SU-DHL-6 (cell line): ENCODE measurements at regions not wholly inside any gene's neighbourhood (a gene's known extent, or its start where the extent isn't known, plus 50 kb on each side); places are given as distances from the start of the nearest gene placed in this dataset.

ENCODE experiments used
- H2AFZ ChIP-seq: fragments of 200-600 bp; sonication (generic); 2 replicates; pipeline ENCODE4 v1.6.1; 2014; ENCODE audit warnings: low read depth, mild to moderate bottlenecking, moderate library complexity, mixed read lengths, antibody characterized with exemption, low read length; ENCODE audit not compliant: severe bottlenecking
- H3F3A ChIP-seq: fragments of 200-600 bp; shearing (Covaris generic); 2 replicates; pipeline ENCODE4 v1.6.0; 2016; ENCODE audit warnings: antibody characterized with exemption, mild to moderate bottlenecking; ENCODE audit not compliant: insufficient read depth
- H3K27ac ChIP-seq: fragments of 200-600 bp; sonication (generic); 2 replicates; pipeline ENCODE4 v1.5.1; 2016; ENCODE audit warnings: low read depth, mild to moderate bottlenecking, low read length, moderate library complexity, mixed read lengths
- H3K27me3 ChIP-seq: fragments of 200-600 bp; sonication (generic), shearing (Covaris generic); 2 replicates; pipeline ENCODE4 v1.6.0; 2014; ENCODE audit warnings: mild to moderate bottlenecking, low read length
- H3K36me3 ChIP-seq: fragments of 200-600 bp; sonication (generic); 2 replicates; pipeline ENCODE4 v1.6.1; 2014; ENCODE audit warnings: mild to moderate bottlenecking, low read length, mixed read lengths
- H3K4me2 ChIP-seq: fragments of 300-600, 200-600 bp; shearing (Covaris generic), sonication (generic); 2 replicates; pipeline ENCODE4 v1.6.0; 2014; ENCODE audit warnings: low read length, low read depth, mild to moderate bottlenecking; ENCODE audit not compliant: poor library complexity, severe bottlenecking
- H3K4me3 ChIP-seq: fragments of 200-600 bp; sonication (generic); 2 replicates; pipeline ENCODE4 v1.5.1; 2014; ENCODE audit warnings: antibody characterized with exemption, low read length, mild to moderate bottlenecking, mixed read lengths; ENCODE audit not compliant: insufficient read depth, poor library complexity, severe bottlenecking
- H3K79me2 ChIP-seq: fragments of 200-600 bp; sonication (generic); 2 replicates; pipeline ENCODE4 v1.6.1; 2014; ENCODE audit warnings: mild to moderate bottlenecking, low read length, moderate library complexity; ENCODE audit not compliant: insufficient read depth
- H3K9ac ChIP-seq: fragments of 200-600 bp; sonication (generic); 2 replicates; pipeline ENCODE4 v1.7.0; 2014; ENCODE audit warnings: mild to moderate bottlenecking, low read length
- H3K9me2 ChIP-seq: fragments of 200-600 bp; sonication (generic); replicated peaks from 2 replicates; pipeline ENCODE4 v1.6.1; 2014; ENCODE audit warnings: low read length; ENCODE audit not compliant: insufficient read depth
- H3K9me3 ChIP-seq: fragments of 200-600 bp; sonication (generic); 2 replicates; pipeline ENCODE4 v1.6.1; 2014; ENCODE audit warnings: low read length, mixed read lengths; ENCODE audit not compliant: insufficient read depth
- H4K20me1 ChIP-seq: fragments of 200-600 bp; sonication (generic); 2 replicates; pipeline ENCODE4 v1.6.1; 2014; ENCODE audit warnings: low read depth, mild to moderate bottlenecking, antibody characterized with exemption, low read length, moderate library complexity, mixed read lengths
- CTCF ChIP-seq: fragments of 200-600 bp; sonication (generic); IDR thresholded peaks from one replicate; pipeline ENCODE4 v1.5.1; 2017; ENCODE audit warnings: antibody characterized with exemption, mild to moderate bottlenecking, low read length, moderate library complexity; ENCODE audit not compliant: insufficient read depth, poor library complexity, severe bottlenecking
- EZH2phosphoT487 ChIP-seq: fragments of 200-600 bp; sonication (generic), shearing (Covaris generic); conservative IDR thresholded peaks from 2 replicates; pipeline ENCODE4 v1.6.1; 2018; ENCODE audit warnings: mild to moderate bottlenecking, antibody characterized with exemption, low read length, moderate library complexity, mixed read lengths

GRCh38 chr14:87866116-87866515 lies 126.9 kb downstream of the GALC start:
- no peak overlapping the region for H3K4me3 ChIP-seq
- no peaks in the 10 kb centered on the region for H3F3A ChIP-seq
- H3K27ac ChIP-seq = no peak overlapping the region
- no peaks in the 10 kb centered on the region for H3K9me3 ChIP-seq
- H3K4me2 ChIP-seq = no peak overlapping the region
- H4K20me1 ChIP-seq = no peaks in the 10 kb centered on the region
- no peaks in the 10 kb centered on the region for H3K79me2 ChIP-seq
- TF ChIP-seq EZH2phosphoT487 = no peak
- TF ChIP-seq CTCF = no peak
- no peaks in the 10 kb centered on the region for H3K36me3 ChIP-seq
- H3K27me3 ChIP-seq = no peaks in the 10 kb centered on the region
- no peaks in the 10 kb centered on the region for H3K9me2 ChIP-seq
- H2AFZ ChIP-seq = no peak overlapping the region
- H3K9ac ChIP-seq = no peak overlapping the region

DNA sequence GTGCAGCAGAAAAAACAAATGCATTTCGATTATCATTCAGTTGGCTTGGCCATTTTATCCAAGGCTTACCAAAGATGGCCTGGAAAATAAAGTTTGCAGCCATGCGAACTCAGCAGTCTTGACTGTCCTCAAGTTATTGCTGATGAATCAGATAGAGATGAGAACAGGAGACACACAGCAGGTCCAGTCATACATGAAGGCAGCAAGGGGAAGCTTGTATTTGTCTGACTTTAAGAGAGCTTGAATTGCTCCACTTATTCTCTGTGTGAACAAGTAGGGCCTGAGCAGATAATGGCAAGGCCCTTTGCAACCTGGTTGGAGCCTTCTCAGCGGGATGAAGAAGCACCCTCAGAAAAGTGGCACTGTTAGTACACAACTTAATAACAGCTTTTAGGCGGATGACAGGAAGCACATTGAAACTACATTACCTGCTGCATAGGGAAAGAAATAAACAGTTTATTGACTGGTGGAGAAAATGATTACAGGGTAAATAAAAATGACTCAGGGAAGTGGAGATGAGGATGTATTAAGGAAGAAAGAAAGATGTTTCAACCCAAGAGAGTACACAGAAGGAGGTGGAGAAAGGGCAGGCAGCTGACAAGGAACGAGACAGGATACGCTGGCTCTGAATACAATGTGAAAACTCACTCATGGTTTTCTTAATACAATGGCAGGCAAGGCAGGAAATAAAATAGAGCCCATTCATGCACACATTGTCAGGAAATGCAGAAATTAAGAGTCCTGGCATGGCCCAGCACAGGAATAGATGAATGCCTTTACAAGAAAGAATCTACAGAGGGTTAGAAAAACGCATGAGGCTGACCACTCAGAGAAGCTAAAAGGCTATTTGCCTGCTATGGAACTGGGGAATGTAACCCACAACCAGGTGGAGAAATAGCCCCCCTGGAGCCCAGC lies 128.4 kb downstream of the GALC start:
- no peaks in the 10 kb centered on the region for H3K9me3 ChIP-seq
- H3K4me3 ChIP-seq = no peak overlapping the region
- no peak overlapping the region for H3K9ac ChIP-seq
- TF ChIP-seq EZH2phosphoT487 = no peak
- TF ChIP-seq CTCF = no peak
- H3K9me2 ChIP-seq = no peaks in the 10 kb centered on the region
- H2AFZ ChIP-seq = no peak overlapping the region
- no peaks in the 10 kb centered on the region for H3F3A ChIP-seq
- no peaks in the 10 kb centered on the region for H3K27me3 ChIP-seq
- no peak overlapping the region for H3K27ac ChIP-seq
- no peak overlapping the region for H3K4me2 ChIP-seq
- H4K20me1 ChIP-seq = no peaks in the 10 kb centered on the region
- no peaks in the 10 kb centered on the region for H3K79me2 ChIP-seq
- no peaks in the 10 kb centered on the region for H3K36me3 ChIP-seq

DNA sequence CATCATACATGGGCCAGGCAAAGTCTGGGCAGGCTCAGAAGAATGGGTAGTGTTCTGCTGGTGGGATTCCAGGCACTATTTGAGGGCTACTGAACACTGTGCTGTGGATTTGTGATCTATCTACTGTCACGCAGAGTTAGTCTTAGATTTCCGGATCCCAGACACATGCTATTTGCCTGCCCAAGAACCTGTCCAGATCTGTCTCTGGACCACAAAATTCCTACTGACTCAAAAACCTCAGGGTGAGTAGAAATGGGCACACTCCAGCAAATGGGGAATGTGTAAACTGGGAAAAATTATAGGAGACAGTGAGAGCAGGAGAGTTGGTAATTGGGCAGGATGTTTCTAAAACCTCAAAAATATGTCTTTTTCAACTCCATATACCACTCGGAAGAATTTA lies 129.9 kb downstream of the GALC start:
- Histone ChIP-seq H3K4me3 (no peak overlapping the region), H3K4me2 (no peak overlapping the region), H3K36me3 (no peaks in the 10 kb centered on the region), H2AFZ (no peak overlapping the region), H3K79me2 (no peaks in the 10 kb centered on the region), H3K9me3 (no peaks in the 10 kb centered on the region), H3K27ac (no peak overlapping the region), H3F3A (no peaks in the 10 kb centered on the region), H4K20me1 (no peaks in the 10 kb centered on the region), H3K27me3 (no peaks in the 10 kb centered on the region), H3K9me2 (no peaks in the 10 kb centered on the region), H3K9ac (no peak overlapping the region)
- no peak for TF ChIP-seq CTCF
- TF ChIP-seq EZH2phosphoT487 = no peak
